ENCODE measurements at regions not wholly inside any gene's neighbourhood (a gene's known extent, or its start where the extent isn't known, plus 50 kb on each side); places are given as distances from the start of the nearest gene placed in this dataset.
"Not testable (repeated sequence)": the region's sequence is repeated elsewhere in the genome, so short reads cannot be mapped to it uniquely, and the experiment has no call there.

- not testable (repeated sequence) for TF ChIP-seq MAFK (IDR thresholded peaks at IDR 0.05; ENCODE audit: low read depth, low read length); MAZ (IDR thresholded peaks at IDR 0.05; ENCODE audit: borderline replicate concordance, low read depth, low read length); CTCF (conservative IDR thresholded peaks at IDR 0.05; ENCODE audit: low read depth, low read length); POLR2A (IDR thresholded peaks at IDR 0.05; ENCODE audit: low read depth, low read length); SMC3 (IDR thresholded peaks at IDR 0.05; ENCODE audit: low read depth, low read length); CEBPB (IDR thresholded peaks at IDR 0.05; ENCODE audit: low read depth, low read length); RCOR1 (IDR thresholded peaks at IDR 0.05; ENCODE audit: insufficient replicate concordance, low read length); FOS (IDR thresholded peaks at IDR 0.05; ENCODE audit: low read depth, low read length); USF2 (IDR thresholded peaks at IDR 0.05; ENCODE audit: low read depth, low read length); CHD1 (IDR thresholded peaks at IDR 0.05; ENCODE audit: low read depth, low read length); RAD21 (IDR thresholded peaks at IDR 0.05; ENCODE audit: low read length)
These were observed 132.9 kb downstream of the BOD1 start for GRCh38 chr5:173483599-173483998.
